ENCODE measurements at regions not wholly inside any gene's neighbourhood (a gene's known extent, or its start where the extent isn't known, plus 50 kb on each side); places are given as distances from the start of the nearest gene placed in this dataset.

DNA sequence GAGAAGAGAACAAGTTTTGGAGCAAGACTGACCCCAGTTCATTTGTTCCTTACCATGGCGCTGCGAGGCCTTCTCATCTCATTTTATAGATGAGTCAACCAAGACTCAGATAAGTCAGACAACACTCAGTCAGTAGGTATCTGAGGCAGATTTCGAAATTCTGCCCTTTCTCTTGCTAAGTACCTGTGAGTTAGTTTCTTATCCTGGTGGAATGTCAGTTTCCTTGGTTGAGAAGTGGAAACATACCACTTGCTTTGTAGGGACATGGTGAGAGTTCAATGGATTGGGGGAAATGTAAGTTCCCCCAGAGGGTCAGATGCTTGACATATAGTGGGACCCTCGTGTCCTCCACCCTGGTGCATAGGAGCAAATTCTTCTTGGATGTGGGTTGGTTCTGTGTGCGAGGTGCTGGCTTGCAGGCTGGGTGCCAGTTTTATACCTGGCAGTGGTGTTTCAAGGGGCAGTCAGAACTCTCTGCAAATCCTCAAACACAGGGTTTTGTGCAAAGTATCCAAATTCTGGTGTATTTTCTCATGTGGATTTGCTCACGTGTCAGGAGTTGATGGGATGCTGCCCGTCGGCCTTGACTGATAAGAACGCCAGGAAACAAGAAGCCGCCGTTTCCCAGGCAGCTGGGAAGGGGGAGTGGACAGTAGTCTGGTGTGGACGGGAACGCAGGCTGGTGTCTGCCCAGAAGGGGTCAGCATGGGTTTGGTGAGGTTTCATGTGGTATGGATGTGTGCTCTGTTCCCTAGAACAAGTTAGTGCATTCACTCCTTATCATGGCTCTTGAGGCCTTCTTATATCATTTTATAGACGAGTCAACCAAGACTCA, 61.1 kb upstream of the CIBAR2 start:
- H3K4me1 Mint-ChIP-seq, result peaks cover 76% of the 10 kb centered on the region
- peak overlapping the region; percentile 27 for H3K27ac Mint-ChIP-seq
- peaks cover 39% of the 10 kb centered on the region for H3K27me3 Mint-ChIP-seq (ENCODE audit: low read depth, poor library complexity)
- H3K4me3 Mint-ChIP-seq, result peak overlapping the region; percentile 77
- no peaks in the 10 kb centered on the region for H3K9me3 Mint-ChIP-seq
- H3K36me3 Mint-ChIP-seq (ENCODE audit: low read depth), result no peaks in the 10 kb centered on the region
- no peak for DNase-seq
- no peak for TF ChIP-seq CTCF (IDR thresholded peaks at IDR 0.05)

- peak; percentile 49 for DNase-seq
- Mint-ChIP-seq H3K27ac (peak overlapping the region; percentile 81), H3K9me3 (no peaks in the 10 kb centered on the region), H3K4me3 (peak overlapping the region; percentile 77), H3K27me3 (ENCODE audit: low read depth, poor library complexity) (peaks cover 41% of the 10 kb centered on the region), H3K36me3 (ENCODE audit: low read depth) (no peaks in the 10 kb centered on the region), H3K4me1 (peaks cover 77% of the 10 kb centered on the region)
- no peak for TF ChIP-seq CTCF (IDR thresholded peaks at IDR 0.05)
Measured at GRCh38 chr16:85173981-85174751, 61.9 kb upstream of the CIBAR2 start.

DNA sequence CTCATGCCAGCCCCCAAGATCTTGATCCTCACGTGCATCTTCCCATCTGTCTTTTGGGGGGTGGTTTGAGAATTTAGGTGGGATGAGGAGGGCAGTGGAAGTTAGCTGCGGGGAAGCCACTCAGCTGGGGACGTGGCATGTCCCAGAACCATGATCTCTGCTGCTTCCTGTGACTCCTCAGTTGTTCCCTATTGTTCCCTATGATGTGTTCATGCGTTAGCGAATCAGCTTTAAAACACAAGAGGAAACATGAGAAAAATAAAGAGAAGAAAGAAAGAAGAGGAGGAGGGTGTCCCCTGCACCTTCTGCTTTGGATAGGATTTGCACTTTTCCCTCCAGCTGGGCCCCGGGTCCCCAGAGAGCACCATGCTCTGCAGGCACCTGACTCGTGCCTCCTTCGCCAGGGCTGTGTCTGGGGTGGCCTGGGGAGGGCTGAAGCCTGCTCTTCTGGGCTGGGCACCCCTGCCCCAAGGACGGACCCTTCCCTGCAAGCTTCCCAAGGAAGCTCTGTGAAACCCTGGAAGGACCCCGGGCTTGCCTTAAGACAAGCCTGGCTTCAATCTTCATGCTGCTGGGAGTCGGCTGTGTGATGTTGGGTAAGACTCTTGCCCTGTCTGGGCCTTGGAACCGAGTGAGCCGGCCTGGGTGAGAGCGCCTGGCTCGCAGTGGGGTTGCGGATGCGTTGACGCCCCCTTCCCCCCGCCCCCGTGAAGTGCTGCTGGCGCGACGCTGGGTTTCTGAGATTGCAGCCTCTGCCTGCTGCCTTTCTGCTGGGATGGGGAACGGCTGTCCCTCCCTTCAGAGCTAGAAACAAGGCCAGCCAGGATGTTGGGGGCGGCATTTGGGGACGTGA, 62.8 kb upstream of the CIBAR2 start:
- peak overlapping the region; percentile 77 for H3K4me3 Mint-ChIP-seq
- no peak for DNase-seq
- no peak for TF ChIP-seq CTCF (IDR thresholded peaks at IDR 0.05)
- no peaks in the 10 kb centered on the region for H3K9me3 Mint-ChIP-seq
- peaks cover 82% of the 10 kb centered on the region for H3K4me1 Mint-ChIP-seq
- no peaks in the 10 kb centered on the region for H3K36me3 Mint-ChIP-seq (ENCODE audit: low read depth)
- H3K27ac Mint-ChIP-seq, result peak overlapping the region; percentile 68
- peaks cover 44% of the 10 kb centered on the region for H3K27me3 Mint-ChIP-seq (ENCODE audit: low read depth, poor library complexity)

DNA sequence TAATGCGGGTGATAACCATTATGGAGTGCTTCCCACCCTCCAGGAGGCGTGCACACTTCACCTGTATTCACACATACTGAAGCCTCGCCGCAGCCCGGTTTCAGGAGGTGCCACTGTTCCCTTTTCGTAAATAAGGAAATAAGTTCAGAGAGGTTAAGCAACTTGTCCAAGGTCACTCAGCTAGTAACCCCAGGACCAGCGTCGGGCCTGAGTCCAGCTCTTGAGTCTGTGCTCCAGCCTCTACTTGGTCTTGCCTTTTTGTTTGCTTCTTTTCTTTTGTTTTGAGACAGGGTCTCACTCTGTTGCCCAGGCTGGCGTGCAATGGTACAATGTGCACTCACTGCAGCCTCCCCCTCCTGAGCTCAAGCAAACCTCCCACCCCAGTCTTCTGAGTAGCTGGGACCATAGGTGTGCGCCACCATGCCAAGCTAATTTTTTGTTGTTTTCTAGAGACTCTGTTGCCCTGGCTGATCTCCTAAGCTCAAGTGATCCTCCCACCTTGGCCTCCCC, 63.5 kb upstream of the CIBAR2 start:
- Mint-ChIP-seq H3K27ac (no peak overlapping the region), H3K4me3 (no peak overlapping the region), H3K9me3 (no peaks in the 10 kb centered on the region), H3K36me3 (ENCODE audit: low read depth) (no peaks in the 10 kb centered on the region), H3K4me1 (peaks cover 84% of the 10 kb centered on the region), H3K27me3 (ENCODE audit: low read depth, poor library complexity) (peaks cover 41% of the 10 kb centered on the region)
- TF ChIP-seq CTCF (IDR thresholded peaks at IDR 0.05), result no peak
- DNase-seq, result no peak

DNA sequence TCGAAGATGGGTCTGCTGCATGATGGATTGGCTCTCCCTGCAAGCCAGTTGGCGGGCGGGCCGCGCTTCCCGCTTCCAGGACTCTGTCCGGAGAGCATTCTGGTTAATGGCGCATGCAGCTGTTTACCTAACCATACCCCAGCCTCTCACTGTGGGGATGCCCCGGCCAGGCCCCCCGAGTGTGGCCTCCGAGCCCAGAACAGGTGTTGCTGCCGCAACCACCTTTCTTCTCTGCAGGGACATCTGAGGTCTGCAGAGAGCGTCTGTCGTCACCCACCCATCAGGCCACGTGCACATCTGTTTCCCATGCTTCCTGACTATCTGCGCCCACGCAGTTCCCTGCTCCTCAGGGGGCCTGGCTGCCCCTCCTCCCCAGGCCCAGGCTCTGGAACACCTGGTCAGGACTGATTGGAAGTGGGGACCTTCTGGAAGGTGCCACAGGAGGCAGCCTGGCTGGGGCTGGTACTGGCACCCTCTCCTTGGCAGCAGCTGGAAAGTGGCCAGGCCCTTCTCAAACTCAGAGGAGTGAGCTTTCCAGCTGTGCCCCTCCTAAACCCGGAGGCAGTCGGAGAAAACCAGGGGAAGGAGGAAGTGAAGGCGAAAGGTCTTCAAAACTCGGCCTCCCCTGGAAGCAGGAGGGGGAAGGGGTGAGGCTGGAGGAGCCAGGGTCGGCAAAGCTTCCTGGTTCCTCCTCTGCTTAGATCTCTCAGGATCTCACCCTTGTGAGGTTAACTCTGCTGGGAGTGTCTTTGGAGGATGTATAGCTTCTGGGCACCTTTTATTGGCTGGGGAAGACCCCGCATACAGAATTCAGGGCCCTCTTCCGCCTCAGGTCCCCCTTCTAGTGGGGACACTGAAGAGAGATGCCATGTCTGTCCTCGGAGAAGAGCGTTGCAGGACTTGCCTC, 64.5 kb upstream of the CIBAR2 start:
- Mint-ChIP-seq H3K27ac (no peak overlapping the region), H3K4me3 (peak overlapping the region; percentile 15), H3K36me3 (ENCODE audit: low read depth) (no peaks in the 10 kb centered on the region), H3K27me3 (ENCODE audit: low read depth, poor library complexity) (peaks cover 31% of the 10 kb centered on the region), H3K9me3 (no peaks in the 10 kb centered on the region), H3K4me1 (peaks cover 87% of the 10 kb centered on the region)
- DNase-seq, result peak; percentile 58
- TF ChIP-seq CTCF (IDR thresholded peaks at IDR 0.05), result no peak

Data from nephron progenitor cell (in vitro differentiated cells).